Thoracic aorta (tissue), 2 donors: ENCODE measurements at regions not wholly inside any gene's neighbourhood (a gene's known extent, or its start where the extent isn't known, plus 50 kb on each side); places are given as distances from the start of the nearest gene placed in this dataset.

Experiments
- ATAC-seq: fragments of 150-250 bp; one replicate; pipeline ENCODE4 v1.8.0; 2017; ENCODE audit warnings: low read depth; ENCODE audit not compliant: insufficient number of reproducible peaks, low FRiP score
- DNase-seq: peaks from one replicate; pipeline ENCODE4 v3.0.0-alpha.2; 2020; ENCODE audit warnings: low spot score
- H3K27ac ChIP-seq, 2 donors: fragments of 200-600 bp; sonication (generic); 1 replicate in 1 of 2; 2 replicates in 1 of 2; pipeline ENCODE4 v1.5.1; 2016; ENCODE audit warnings: mild to moderate bottlenecking in 2 of 2, moderate library complexity in 2 of 2
- H3K27me3 ChIP-seq: fragments of 200-600 bp; sonication (generic); replicated peaks from 2 replicates; pipeline ENCODE4 v1.6.0; 2016; ENCODE audit warnings: mild to moderate bottlenecking; ENCODE audit not compliant: insufficient read depth
- H3K36me3 ChIP-seq: fragments of 200-600 bp; sonication (generic); one replicate; pipeline ENCODE4 v1.5.1; 2016
- H3K4me1 ChIP-seq, 2 donors: fragments of 200-600 bp; sonication (generic); 1 replicate in 1 of 2; 2 replicates in 1 of 2; pipeline versions ENCODE4 v1.5.1 to v1.6.0; 2016; ENCODE audit warnings: low read depth in 2 of 2, mild to moderate bottlenecking in 1 of 2; ENCODE audit not compliant: control insufficient read depth in 1 of 2
- H3K4me3 ChIP-seq: fragments of 200-600 bp; sonication (generic); 2 replicates; pipeline ENCODE4 v1.5.1; 2016; ENCODE audit warnings: mild to moderate bottlenecking
- H3K9me3 ChIP-seq: fragments of 200-600 bp; sonication (generic); 2 replicates; pipeline ENCODE4 v1.5.1; 2016
- TF ChIP-seq, protein P1 (sequence below): fragments of 200-600 bp; sonication (generic); IDR thresholded peaks from one replicate; pipeline ENCODE4 v1.5.1; 2019; ENCODE audit warnings: antibody characterized with exemption

DNA sequence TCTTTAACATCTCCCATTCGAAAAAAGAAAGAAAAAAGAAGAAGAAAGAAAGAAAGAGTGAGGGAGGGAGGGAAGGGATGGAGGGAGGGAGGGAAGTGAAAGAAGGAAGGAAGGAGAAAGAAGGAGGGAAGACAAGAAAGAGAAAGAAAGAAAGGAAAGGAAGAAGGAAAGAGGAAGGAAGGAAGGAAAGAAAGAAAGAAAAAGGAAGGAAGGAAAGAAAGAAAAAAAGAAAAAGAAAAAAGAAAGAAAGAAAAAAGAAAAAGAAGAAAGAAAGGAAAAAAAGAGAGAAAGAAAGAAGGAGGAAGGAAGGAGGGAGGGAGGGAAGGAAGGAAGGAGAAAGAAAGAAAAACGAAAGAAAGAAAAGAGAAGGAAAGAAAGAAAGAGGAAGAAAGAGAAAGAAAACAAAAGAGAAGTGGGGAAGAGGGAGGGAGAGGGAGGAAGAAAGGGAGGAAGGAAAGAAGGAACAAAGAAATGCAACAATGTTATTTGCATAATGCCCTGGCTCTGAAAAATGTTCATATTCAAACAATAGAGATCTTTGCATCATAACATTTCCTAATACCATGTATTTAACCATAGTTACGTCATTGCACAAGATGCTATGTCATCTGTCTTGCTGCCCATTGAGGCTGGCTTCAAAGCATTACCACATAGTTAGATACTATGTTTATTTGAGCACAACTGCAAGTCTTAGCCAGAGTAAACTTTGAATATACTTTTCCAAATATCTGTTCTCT, 550.6 kb downstream of the DSC3 start:
- no peak for ATAC-seq

DNA sequence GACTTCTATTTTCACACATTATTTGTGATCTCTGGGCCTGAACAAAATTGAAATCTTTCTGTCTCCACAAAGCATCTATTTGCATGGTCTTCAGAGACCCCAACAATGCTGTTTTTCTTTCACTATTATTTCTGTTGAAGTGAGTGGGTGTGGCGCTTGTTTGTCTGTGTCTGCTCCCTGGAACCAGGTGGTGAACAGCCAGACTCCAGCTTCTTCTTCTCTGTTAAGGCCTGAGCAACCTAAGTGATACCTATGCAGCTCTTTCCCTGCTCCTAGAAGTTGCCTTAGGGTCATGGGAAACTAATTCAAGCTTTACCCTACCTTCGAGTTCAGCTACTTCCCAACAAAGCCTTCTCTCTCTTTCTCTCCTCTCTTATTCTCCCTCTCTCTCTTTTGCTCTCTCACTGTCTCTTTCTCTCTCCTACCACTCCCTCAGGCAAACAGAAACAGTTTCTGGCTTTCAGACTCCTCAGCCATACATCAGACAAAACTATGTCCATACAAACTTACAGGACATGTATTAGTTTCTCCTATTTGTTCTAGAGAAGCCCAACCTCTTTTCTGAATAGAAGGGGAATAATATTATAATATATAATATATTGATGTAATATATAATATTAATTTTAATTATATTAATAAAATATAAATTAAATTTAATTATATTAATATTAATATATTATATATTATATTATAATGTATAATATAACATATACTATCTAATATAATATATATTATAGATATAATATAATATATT, 552.5 kb downstream of the DSC3 start:
- DNase-seq (no peak), ATAC-seq (no peak)
- no peaks in the 10 kb centered on the region for H3K27me3 ChIP-seq
- no peak overlapping the region for H3K4me3 ChIP-seq
- no peaks in the 10 kb centered on the region for H3K4me1 ChIP-seq
- no peaks in the 10 kb centered on the region for H3K9me3 ChIP-seq
- H3K36me3 ChIP-seq = no peaks in the 10 kb centered on the region
- H3K27ac ChIP-seq = no peak overlapping the region
- TF ChIP-seq, protein P1, sequence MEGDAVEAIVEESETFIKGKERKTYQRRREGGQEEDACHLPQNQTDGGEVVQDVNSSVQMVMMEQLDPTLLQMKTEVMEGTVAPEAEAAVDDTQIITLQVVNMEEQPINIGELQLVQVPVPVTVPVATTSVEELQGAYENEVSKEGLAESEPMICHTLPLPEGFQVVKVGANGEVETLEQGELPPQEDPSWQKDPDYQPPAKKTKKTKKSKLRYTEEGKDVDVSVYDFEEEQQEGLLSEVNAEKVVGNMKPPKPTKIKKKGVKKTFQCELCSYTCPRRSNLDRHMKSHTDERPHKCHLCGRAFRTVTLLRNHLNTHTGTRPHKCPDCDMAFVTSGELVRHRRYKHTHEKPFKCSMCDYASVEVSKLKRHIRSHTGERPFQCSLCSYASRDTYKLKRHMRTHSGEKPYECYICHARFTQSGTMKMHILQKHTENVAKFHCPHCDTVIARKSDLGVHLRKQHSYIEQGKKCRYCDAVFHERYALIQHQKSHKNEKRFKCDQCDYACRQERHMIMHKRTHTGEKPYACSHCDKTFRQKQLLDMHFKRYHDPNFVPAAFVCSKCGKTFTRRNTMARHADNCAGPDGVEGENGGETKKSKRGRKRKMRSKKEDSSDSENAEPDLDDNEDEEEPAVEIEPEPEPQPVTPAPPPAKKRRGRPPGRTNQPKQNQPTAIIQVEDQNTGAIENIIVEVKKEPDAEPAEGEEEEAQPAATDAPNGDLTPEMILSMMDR = no peak

More for the DNA sequence above, 550.6 kb downstream of the DSC3 start:
- no peak for DNase-seq
- Histone ChIP-seq H3K36me3 (no peaks in the 10 kb centered on the region), H3K27me3 (no peaks in the 10 kb centered on the region), H3K4me1 (no peaks in the 10 kb centered on the region), H3K27ac (no peak overlapping the region), H3K4me3 (no peak overlapping the region), H3K9me3 (no peaks in the 10 kb centered on the region)
- TF ChIP-seq, protein P1 = no peak

DNA sequence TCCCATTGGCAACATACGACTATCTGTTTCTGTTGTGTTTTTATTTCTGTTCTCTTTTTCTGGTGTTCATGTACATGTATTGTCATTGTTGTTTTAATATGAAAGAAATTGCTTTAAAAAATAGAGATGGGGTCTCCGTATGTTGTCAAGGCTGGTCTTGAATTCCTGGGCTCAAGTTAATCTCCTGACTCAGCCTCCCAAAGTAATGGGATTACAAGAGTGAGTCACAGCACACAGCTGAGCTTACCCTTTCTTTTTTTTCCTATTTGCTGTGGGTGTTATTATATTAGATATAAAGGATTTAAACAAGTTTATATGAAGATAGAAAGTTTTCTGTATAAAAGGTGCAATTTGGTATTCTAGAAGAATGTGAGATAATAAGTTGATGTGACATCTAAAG, 554.6 kb downstream of the DSC3 start:
- Histone ChIP-seq H3K27me3 (no peaks in the 10 kb centered on the region), H3K9me3 (no peaks in the 10 kb centered on the region), H3K27ac (no peak overlapping the region), H3K4me1 (no peaks in the 10 kb centered on the region), H3K36me3 (no peaks in the 10 kb centered on the region), H3K4me3 (no peak overlapping the region)
- ATAC-seq (no peak), DNase-seq (no peak)
- TF ChIP-seq, protein P1 = no peak

DNA sequence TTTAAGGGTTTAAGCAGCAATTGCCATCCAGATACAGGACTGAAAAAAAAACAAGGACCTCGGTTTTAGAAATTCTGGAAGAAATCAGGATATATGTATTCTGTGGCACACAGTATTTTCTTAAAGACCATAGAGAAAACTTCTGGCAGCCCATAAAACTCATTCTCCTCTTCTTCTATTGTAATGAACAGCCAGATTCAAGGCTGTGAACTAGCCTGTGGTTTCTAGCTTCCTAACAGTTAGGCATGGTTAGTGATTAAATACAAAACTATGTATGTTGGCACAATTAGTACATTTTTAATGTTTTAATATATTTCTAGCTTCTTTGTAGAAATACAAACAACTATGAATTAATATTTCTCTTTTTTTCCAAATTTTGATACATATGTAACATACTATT, 555.7 kb downstream of the DSC3 start:
- Histone ChIP-seq H3K4me3 (no peak overlapping the region), H3K4me1 (no peaks in the 10 kb centered on the region), H3K9me3 (no peaks in the 10 kb centered on the region), H3K27ac (no peak overlapping the region), H3K27me3 (no peaks in the 10 kb centered on the region), H3K36me3 (no peaks in the 10 kb centered on the region)
- ATAC-seq = no peak
- no peak for DNase-seq
- TF ChIP-seq, protein P1 = no peak

DNA sequence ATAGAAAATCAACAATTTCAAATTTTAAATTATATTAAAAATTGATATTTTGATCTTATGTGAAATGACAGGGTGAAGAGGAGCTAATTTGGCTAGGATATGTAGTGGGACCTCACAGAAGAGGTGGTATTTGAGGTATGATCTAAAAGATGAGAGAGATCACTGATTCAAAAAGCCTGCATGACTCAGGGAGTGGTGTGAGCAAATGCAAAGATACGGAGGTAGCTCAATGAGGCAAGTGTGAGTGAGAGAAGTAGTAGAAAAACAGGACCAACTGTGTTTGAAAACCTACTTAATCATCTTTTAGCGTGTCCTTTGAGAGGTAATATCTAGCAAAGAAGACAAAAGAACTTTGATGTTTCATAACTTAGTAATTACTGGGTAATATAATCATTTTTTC, 557.5 kb downstream of the DSC3 start:
- Histone ChIP-seq H3K4me3 (no peak overlapping the region), H3K27me3 (no peaks in the 10 kb centered on the region), H3K27ac (no peak overlapping the region), H3K9me3 (no peaks in the 10 kb centered on the region), H3K36me3 (no peaks in the 10 kb centered on the region), H3K4me1 (no peaks in the 10 kb centered on the region)
- ATAC-seq (no peak), DNase-seq (no peak)
- TF ChIP-seq, protein P1 = no peak
